ENCODE measurements at regions not wholly inside any gene's neighbourhood (a gene's known extent, or its start where the extent isn't known, plus 50 kb on each side); places are given as distances from the start of the nearest gene placed in this dataset.

- TF ChIP-seq CTCF (IDR thresholded peaks at IDR 0.05 in 4 of 5, conservative IDR thresholded peaks at IDR 0.05 in 1 of 5): no peak
- no peak for TF ChIP-seq POLR2A (IDR thresholded peaks at IDR 0.05)
These were observed 150.0 kb upstream of the MYCN start for GRCh38 chr2:15790326-15790725.
